ENCODE measurements at regions not wholly inside any gene's neighbourhood (a gene's known extent, or its start where the extent isn't known, plus 50 kb on each side); places are given as distances from the start of the nearest gene placed in this dataset.

- TF ChIP-seq, protein P1, sequence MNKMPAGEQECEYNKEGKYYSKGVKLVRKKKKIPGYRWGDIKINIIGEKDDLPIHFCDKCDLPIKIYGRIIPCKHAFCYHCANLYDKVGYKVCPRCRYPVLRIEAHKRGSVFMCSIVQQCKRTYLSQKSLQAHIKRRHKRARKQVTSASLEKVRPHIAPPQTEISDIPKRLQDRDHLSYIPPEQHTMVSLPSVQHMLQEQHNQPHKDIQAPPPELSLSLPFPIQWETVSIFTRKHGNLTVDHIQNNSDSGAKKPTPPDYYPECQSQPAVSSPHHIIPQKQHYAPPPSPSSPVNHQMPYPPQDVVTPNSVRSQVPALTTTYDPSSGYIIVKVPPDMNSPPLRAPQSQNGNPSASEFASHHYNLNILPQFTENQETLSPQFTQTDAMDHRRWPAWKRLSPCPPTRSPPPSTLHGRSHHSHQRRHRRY (tag by site-specific recombination; IDR thresholded peaks at IDR 0.05), result no peak
- TF ChIP-seq ZSCAN23 (tag by site-specific recombination; IDR thresholded peaks at IDR 0.05) (no peak), GFI1B (tag by site-specific recombination; IDR thresholded peaks at IDR 0.05) (no peak)
Observed at GRCh38 chrX:20519826-20520225, 253.1 kb upstream of the RPS6KA3 start (continued).

- no peak overlapping the region for H3K27ac ChIP-seq (ENCODE audit: extremely low read depth, low read depth, low read length)
- ChIA-PET CTCF (interaction anchor here (1.2 to 3.0 kb wide), 2 partner anchors 8 to 11 kb away, joined by 7 to 17 read pairs; no protein-coding TSS in a partner anchor), POLR2A (no interaction called here)
- no peak for TF ChIP-seq ZNF48 (tag by site-specific recombination; IDR thresholded peaks at IDR 0.05)
- TF ChIP-seq GLIS1 (tag by site-specific recombination; IDR thresholded peaks at IDR 0.05), result no peak
- TF ChIP-seq AEBP2 (tag by site-specific recombination; IDR thresholded peaks at IDR 0.05; ENCODE audit: borderline replicate concordance), result no peak
- TF ChIP-seq, protein P1 (tag by site-specific recombination; IDR thresholded peaks at IDR 0.05), result no peak
- TF ChIP-seq, protein P2, sequence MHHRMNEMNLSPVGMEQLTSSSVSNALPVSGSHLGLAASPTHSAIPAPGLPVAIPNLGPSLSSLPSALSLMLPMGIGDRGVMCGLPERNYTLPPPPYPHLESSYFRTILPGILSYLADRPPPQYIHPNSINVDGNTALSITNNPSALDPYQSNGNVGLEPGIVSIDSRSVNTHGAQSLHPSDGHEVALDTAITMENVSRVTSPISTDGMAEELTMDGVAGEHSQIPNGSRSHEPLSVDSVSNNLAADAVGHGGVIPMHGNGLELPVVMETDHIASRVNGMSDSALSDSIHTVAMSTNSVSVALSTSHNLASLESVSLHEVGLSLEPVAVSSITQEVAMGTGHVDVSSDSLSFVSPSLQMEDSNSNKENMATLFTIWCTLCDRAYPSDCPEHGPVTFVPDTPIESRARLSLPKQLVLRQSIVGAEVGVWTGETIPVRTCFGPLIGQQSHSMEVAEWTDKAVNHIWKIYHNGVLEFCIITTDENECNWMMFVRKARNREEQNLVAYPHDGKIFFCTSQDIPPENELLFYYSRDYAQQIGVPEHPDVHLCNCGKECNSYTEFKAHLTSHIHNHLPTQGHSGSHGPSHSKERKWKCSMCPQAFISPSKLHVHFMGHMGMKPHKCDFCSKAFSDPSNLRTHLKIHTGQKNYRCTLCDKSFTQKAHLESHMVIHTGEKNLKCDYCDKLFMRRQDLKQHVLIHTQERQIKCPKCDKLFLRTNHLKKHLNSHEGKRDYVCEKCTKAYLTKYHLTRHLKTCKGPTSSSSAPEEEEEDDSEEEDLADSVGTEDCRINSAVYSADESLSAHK (tag by site-specific recombination; IDR thresholded peaks at IDR 0.05), result no peak
- no peak for TF ChIP-seq ZNF2 (tag by site-specific recombination; IDR thresholded peaks at IDR 0.05)
- TF ChIP-seq ZBTB20 (tag by site-specific recombination; IDR thresholded peaks at IDR 0.05), result no peak
- TF ChIP-seq ZNF202 (tag by site-specific recombination; IDR thresholded peaks at IDR 0.05; ENCODE audit: borderline replicate concordance), result no peak
- no peak for TF ChIP-seq ZSCAN23 (tag by site-specific recombination; IDR thresholded peaks at IDR 0.05)
- TF ChIP-seq SP2 (tag by site-specific recombination; IDR thresholded peaks at IDR 0.05), result no peak
- TF ChIP-seq, protein P3, sequence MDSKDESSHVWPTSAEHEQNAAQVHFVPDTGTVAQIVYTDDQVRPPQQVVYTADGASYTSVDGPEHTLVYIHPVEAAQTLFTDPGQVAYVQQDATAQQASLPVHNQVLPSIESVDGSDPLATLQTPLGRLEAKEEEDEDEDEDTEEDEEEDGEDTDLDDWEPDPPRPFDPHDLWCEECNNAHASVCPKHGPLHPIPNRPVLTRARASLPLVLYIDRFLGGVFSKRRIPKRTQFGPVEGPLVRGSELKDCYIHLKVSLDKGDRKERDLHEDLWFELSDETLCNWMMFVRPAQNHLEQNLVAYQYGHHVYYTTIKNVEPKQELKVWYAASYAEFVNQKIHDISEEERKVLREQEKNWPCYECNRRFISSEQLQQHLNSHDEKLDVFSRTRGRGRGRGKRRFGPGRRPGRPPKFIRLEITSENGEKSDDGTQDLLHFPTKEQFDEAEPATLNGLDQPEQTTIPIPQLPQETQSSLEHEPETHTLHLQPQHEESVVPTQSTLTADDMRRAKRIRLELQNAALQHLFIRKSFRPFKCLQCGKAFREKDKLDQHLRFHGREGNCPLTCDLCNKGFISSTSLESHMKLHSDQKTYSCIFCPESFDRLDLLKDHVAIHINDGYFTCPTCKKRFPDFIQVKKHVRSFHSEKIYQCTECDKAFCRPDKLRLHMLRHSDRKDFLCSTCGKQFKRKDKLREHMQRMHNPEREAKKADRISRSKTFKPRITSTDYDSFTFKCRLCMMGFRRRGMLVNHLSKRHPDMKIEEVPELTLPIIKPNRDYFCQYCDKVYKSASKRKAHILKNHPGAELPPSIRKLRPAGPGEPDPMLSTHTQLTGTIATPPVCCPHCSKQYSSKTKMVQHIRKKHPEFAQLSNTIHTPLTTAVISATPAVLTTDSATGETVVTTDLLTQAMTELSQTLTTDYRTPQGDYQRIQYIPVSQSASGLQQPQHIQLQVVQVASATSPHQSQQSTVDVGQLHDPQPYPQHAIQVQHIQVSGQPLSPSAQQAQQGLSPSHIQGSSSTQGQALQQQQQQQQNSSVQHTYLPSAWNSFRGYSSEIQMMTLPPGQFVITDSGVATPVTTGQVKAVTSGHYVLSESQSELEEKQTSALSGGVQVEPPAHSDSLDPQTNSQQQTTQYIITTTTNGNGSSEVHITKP (tag by site-specific recombination; IDR thresholded peaks at IDR 0.05), result no peak
- TF ChIP-seq KLF8 (tag by site-specific recombination; IDR thresholded peaks at IDR 0.05), result no peak
- TF ChIP-seq ZNF350 (tag by site-specific recombination; IDR thresholded peaks at IDR 0.05), result no peak
- TF ChIP-seq ZNF169 (tag by site-specific recombination; IDR thresholded peaks at IDR 0.05), result no peak
- no peak for TF ChIP-seq ZNF521 (tag by site-specific recombination; IDR thresholded peaks at IDR 0.05)
- no peak for TF ChIP-seq ZNF701 (tag by site-specific recombination; IDR thresholded peaks at IDR 0.05)
- TF ChIP-seq ZSCAN16 (tag by site-specific recombination; IDR thresholded peaks at IDR 0.05), result no peak
- H3K4me3 ChIP-seq (ENCODE audit: low read depth, low read length), result no peak overlapping the region
- H3K4me1 ChIP-seq (ENCODE audit: control insufficient read depth, insufficient read depth, low read length), result no peaks in the 10 kb centered on the region
- no peaks in the 10 kb centered on the region for H3K36me3 ChIP-seq (ENCODE audit: control insufficient read depth in 2 of 2, insufficient read depth in 1 of 2, low read length in 2 of 2)
- H3K9me3 ChIP-seq (ENCODE audit: control insufficient read depth, insufficient read depth, low read depth, low read length), result no peaks in the 10 kb centered on the region
Observed at GRCh38 chrX:20519146-20519545, 252.4 kb upstream of the RPS6KA3 start.
